ENCODE measurements at regions not wholly inside any gene's neighbourhood (a gene's known extent, or its start where the extent isn't known, plus 50 kb on each side); places are given as distances from the start of the nearest gene placed in this dataset.

DNA sequence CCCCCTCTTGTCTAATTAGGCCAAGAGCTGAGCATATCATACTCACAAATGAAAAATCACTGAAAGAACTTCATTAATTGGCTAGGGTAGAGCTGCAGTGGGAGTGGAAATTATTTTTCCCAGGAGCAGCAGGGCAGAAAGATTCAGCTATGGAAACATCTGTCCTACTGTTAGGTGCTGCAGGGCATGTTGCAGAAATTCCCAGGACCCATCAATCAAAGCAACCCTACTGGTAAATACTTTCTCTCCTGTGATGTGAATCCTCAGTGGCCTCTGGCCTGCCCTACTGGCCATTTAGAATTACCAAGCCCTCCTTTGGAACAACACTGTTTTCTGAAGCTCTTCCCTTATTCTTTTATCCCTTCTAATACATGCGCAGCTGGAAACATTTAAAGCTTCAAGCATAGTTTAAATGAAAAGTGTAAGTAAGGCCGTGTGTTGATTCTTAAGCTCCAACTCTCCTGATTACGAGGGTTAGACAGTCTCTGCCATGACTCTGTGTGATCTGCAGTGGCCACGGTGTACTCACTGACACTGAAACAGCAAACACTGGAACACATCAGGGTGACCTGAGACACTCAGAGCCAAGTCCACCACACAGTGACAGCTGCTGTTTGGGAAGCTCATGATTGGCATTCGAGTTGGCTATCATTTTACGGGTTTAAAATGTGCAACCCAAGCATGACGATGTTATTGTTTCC lies 62.6 kb upstream of the TMCC3 start:
- DNase-seq (ENCODE audit: low read depth) = no peak

GRCh38 chr12:94710933-94711332 lies 60.6 kb upstream of the TMCC3 start:
- DNase-seq (ENCODE audit: low read depth) = no peak

DNA sequence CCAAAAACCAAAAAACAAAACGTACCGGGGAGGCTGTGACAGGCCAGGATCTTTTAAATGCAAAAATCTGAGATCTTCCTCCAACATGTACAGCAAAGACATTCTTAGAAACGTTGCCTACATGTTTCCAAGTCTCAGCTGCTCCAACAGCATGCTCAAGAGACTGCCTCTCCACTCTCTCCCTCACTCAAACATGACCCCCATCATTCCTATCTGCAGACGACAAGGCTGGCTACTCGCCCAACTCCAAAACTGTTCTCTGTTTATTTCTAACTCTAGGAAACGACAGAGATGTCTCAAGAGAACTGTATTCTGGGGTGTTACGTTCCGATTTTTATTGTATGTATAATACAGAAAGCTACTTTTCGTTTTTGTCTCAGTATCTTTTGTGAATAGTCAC lies 57.5 kb upstream of the TMCC3 start:
- DNase-seq (ENCODE audit: low read depth) = no peak

- DNase-seq (ENCODE audit: low read depth) = no peak
Observed at GRCh38 chr12:94707036-94707435, 56.7 kb upstream of the TMCC3 start.

DNA sequence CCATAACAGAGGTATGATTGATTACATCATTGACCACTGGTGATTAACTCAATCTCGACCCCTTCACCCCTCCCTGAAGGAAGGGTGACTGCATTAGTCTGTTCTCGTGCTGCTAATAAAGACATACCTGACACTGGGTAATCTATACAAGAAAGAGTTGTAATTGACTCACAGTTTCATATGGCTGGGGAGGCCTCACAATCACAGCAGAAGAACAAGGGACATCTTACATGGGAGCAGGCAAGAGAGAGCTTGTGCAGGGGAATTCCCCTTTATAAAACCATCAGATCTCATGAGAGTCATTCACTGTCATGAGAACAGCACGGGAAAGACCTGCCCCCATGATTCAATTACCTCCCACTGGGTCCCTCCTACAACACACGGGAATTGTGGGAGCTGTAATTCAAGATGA lies 55.9 kb upstream of the TMCC3 start:
- DNase-seq (ENCODE audit: low read depth) = no peak

DNA sequence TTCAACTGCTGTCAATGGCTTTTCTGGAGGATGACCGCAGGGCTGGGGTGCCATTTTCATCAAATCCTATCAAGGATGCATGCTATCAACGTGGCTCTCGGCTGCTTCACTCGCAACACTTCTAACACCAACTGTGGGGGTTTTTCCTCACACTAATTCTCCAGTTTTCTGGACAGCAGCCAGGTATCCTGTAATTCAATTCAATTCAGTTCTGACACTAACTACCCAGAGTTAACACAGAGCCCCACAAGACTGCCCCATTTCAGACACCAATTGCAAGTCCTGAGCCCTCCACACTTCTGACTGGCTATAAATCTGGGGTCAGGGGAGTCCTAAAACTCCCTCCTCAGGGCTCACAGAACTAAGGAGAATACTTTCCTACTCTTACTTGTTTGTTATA lies 55.3 kb upstream of the TMCC3 start:
- no peak for DNase-seq (ENCODE audit: low read depth)

GRCh38 chr12:94704452-94705306 lies 54.3 kb upstream of the TMCC3 start:
- DNase-seq (ENCODE audit: low read depth) = no peak

GRCh38 chr12:94702696-94703095 lies 52.3 kb upstream of the TMCC3 start:
- DNase-seq (ENCODE audit: low read depth) = no peak

DNA sequence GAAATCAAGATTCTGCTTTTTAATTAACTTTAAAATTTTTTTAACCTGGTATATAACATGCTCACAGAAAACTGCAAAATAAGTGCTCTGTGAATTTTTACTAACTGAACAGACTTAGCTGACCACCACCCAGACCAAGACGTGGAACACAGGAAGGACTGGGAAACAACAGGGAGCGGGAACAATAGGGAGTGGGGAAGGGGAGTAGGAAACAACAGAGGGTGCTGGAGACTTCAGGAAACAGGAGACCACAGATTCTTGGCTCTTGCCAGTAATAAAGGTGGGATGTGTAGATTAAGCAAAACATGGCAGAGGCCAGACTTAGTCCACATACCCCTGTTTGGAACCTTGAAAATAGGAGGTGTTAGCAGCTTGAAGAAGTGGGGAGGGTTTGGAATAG lies 51.4 kb upstream of the TMCC3 start:
- DNase-seq (ENCODE audit: low read depth) = no peak

DNA sequence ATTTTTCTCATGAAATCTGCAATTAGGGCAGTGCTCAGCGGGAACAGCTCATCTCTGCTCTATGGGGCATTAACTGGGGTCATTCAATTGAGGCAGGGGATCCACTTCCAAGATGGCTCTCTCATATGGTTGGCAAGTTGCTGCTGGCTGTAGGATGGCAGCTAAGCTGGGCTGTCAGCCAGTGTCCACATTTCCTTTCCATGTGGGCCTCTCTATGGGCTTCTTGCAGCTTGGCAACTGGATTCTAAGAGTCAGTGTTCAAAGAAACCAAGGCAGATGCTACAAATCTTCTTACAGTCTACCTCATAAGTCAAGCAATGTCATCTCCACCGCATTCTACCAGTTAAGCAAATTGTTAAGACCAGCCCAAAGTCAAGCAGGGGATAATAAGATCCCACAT lies 50.3 kb upstream of the TMCC3 start:
- no peak for DNase-seq (ENCODE audit: low read depth)
